Thyroid gland (tissue), 4 donors: ENCODE measurements at regions not wholly inside any gene's neighbourhood (a gene's known extent, or its start where the extent isn't known, plus 50 kb on each side); places are given as distances from the start of the nearest gene placed in this dataset.

Experiments
- CTCF ChIP-seq, 6 experiments: fragments of 200-600 bp in 3 of 6; fragments of 450-650 bp in 3 of 6; sonication (generic) in 3 of 6; IDR thresholded peaks; one replicate each; pipeline ENCODE4 v1.5.1; 2016 to 2019; ENCODE audit warnings: antibody characterized with exemption in 6 of 6, mild to moderate bottlenecking in 2 of 6, inconsistent platforms in 1 of 6, moderate library complexity in 1 of 6
- POLR2A ChIP-seq, 2 donors: fragments of 450-650 bp; IDR thresholded peaks; one replicate each; pipeline ENCODE4 v1.6.1; 2017; ENCODE audit warnings: antibody characterized with exemption in 2 of 2, mild to moderate bottlenecking in 2 of 2, moderate library complexity in 1 of 2

GRCh38 chr10:36331121-36331520, 689.0 kb upstream of the FZD8 start:
- TF ChIP-seq POLR2A (IDR thresholded peaks at IDR 0.05) = no peak
- no peak for TF ChIP-seq CTCF (IDR thresholded peaks at IDR 0.05)
